HEK293 (cell line): ENCODE measurements at regions not wholly inside any gene's neighbourhood (a gene's known extent, or its start where the extent isn't known, plus 50 kb on each side); places are given as distances from the start of the nearest gene placed in this dataset.

Experiments
- CTCF ChIA-PET: fragments of 350-600 bp; formaldehyde crosslinking; extraction: SDS; loops from one replicate; lab custom pipeline; 2021; ENCODE audit warnings: antibody characterized with exemption; lab: Yijun Ruan, JAX
- POLR2A ChIA-PET: fragments of 300-600 bp; formaldehyde crosslinking; extraction: SDS; loops from one replicate; lab custom pipeline; 2020; ENCODE audit warnings: antibody characterized with exemption, inconsistent platforms; lab: Yijun Ruan, JAX
- H3K27ac ChIP-seq: fragments of 200-500 bp; sonication (Bioruptor generic); 2 replicates; pipeline ENCODE4 v1.5.1; 2014; ENCODE audit warnings: low read depth, low read length, control low read depth, inconsistent platforms; ENCODE audit errors: extremely low read depth
- H3K36me3 ChIP-seq, 2 experiments: fragments of 200-500 bp in 1 of 2; sonication (Bioruptor generic) in 1 of 2; 1 replicate in 1 of 2; 2 replicates in 1 of 2; pipeline ENCODE4 v1.5.1; 2014 to 2017; ENCODE audit warnings: inconsistent platforms in 2 of 2, low read length in 2 of 2; ENCODE audit not compliant: control insufficient read depth in 2 of 2, insufficient read depth in 1 of 2
- H3K4me1 ChIP-seq: fragments of 200-500 bp; sonication (Bioruptor generic); 2 replicates; pipeline ENCODE4 v1.5.1; 2014; ENCODE audit warnings: mild to moderate bottlenecking, low read length, inconsistent platforms; ENCODE audit not compliant: control insufficient read depth, insufficient read depth
- H3K4me3 ChIP-seq: 2 replicates; pipeline ENCODE4 v1.5.1; 2011; ENCODE audit warnings: low read depth, mild to moderate bottlenecking, control low read depth, low read length, moderate library complexity
- H3K9me3 ChIP-seq: fragments of 200-500 bp; sonication (Bioruptor generic); 2 replicates; pipeline ENCODE4 v1.5.1; 2014; ENCODE audit warnings: low read depth, low read length, inconsistent platforms; ENCODE audit not compliant: control insufficient read depth, insufficient read depth
- BCL11A ChIP-seq: fragments of 450-650 bp; formaldehyde crosslinking; IDR thresholded peaks from 2 replicates; pipeline ENCODE4 v1.5.1; 2016; ENCODE audit warnings: low read depth, missing biosample characterization, missing genetic modification characterization
- HOXA7 ChIP-seq: sonication (generic); formaldehyde crosslinking; IDR thresholded peaks from 2 replicates; pipeline ENCODE4 v1.8.1; 2022; ENCODE audit warnings: missing genetic modification reagents, borderline replicate concordance
- KLF16 ChIP-seq: fragments of 450-650 bp; formaldehyde crosslinking; IDR thresholded peaks from 2 replicates; pipeline ENCODE4 v1.5.1; 2017; ENCODE audit warnings: missing biosample characterization, missing genetic modification characterization
- SCRT2 ChIP-seq: fragments of 450-650 bp; formaldehyde crosslinking; IDR thresholded peaks from 2 replicates; pipeline ENCODE4 v1.5.1; 2016; ENCODE audit warnings: missing biosample characterization, missing genetic modification characterization
- ZBTB1 ChIP-seq: fragments of 450-650 bp; formaldehyde crosslinking; IDR thresholded peaks from 2 replicates; pipeline ENCODE4 v1.5.1; 2016; ENCODE audit warnings: missing biosample characterization, missing genetic modification characterization
- ZBTB20 ChIP-seq: fragments of 450-650 bp; formaldehyde crosslinking; IDR thresholded peaks from 2 replicates; pipeline ENCODE4 v1.5.1; 2016; ENCODE audit warnings: missing biosample characterization, missing genetic modification characterization
- ZBTB7A ChIP-seq: fragments of 450-650 bp; formaldehyde crosslinking; IDR thresholded peaks from 2 replicates; pipeline ENCODE4 v1.5.1; 2016; ENCODE audit warnings: low read depth, missing biosample characterization, missing genetic modification characterization
- ZNF140 ChIP-seq: fragments of 450-650 bp; formaldehyde crosslinking; IDR thresholded peaks from 2 replicates; pipeline ENCODE4 v1.5.1; 2016; ENCODE audit warnings: missing biosample characterization, missing genetic modification characterization
- ZNF157 ChIP-seq: fragments of 450-650 bp; formaldehyde crosslinking; IDR thresholded peaks from 2 replicates; pipeline ENCODE4 v1.5.1; 2016; ENCODE audit warnings: missing biosample characterization, missing genetic modification characterization
- ZNF184 ChIP-seq: fragments of 450-650 bp; IDR thresholded peaks from 2 replicates; pipeline ENCODE4 v1.5.1; 2018; ENCODE audit warnings: missing biosample characterization, mild to moderate bottlenecking, missing genetic modification characterization
- ZNF24 ChIP-seq: fragments of 450-650 bp; formaldehyde crosslinking; IDR thresholded peaks from 2 replicates; pipeline ENCODE4 v1.5.1; 2016; ENCODE audit warnings: missing biosample characterization, missing genetic modification characterization
- ZNF404 ChIP-seq: fragments of 450-650 bp; formaldehyde crosslinking; IDR thresholded peaks from 2 replicates; pipeline ENCODE4 v1.5.1; 2017; ENCODE audit warnings: missing biosample characterization, missing genetic modification characterization
- ZNF416 ChIP-seq: fragments of 450-650 bp; formaldehyde crosslinking; IDR thresholded peaks from 2 replicates; pipeline ENCODE4 v1.5.1; 2016; ENCODE audit warnings: missing biosample characterization, missing genetic modification characterization
- ZNF426 ChIP-seq: fragments of 450-650 bp; formaldehyde crosslinking; IDR thresholded peaks from 2 replicates; pipeline ENCODE4 v1.5.1; 2017; ENCODE audit warnings: missing biosample characterization, missing genetic modification characterization, mild to moderate bottlenecking, inconsistent platforms, moderate library complexity
- ZNF514 ChIP-seq: fragments of 450-650 bp; formaldehyde crosslinking; IDR thresholded peaks from 2 replicates; pipeline ENCODE4 v1.5.1; 2016; ENCODE audit warnings: missing biosample characterization, missing genetic modification characterization
- ZNF544 ChIP-seq: fragments of 450-650 bp; formaldehyde crosslinking; IDR thresholded peaks from 2 replicates; pipeline ENCODE4 v1.5.0; 2017; ENCODE audit warnings: missing biosample characterization, missing genetic modification characterization
- ZNF561 ChIP-seq: fragments of 450-650 bp; IDR thresholded peaks from 2 replicates; pipeline ENCODE4 v1.5.1; 2018; ENCODE audit warnings: missing biosample characterization, missing genetic modification characterization, borderline replicate concordance
- ZNF571 ChIP-seq: fragments of 450-650 bp; formaldehyde crosslinking; IDR thresholded peaks from 2 replicates; pipeline ENCODE4 v1.5.0; 2017; ENCODE audit warnings: missing biosample characterization, missing genetic modification characterization
- ZNF600 ChIP-seq: fragments of 450-650 bp; formaldehyde crosslinking; IDR thresholded peaks from 2 replicates; pipeline ENCODE4 v1.5.1; 2016; ENCODE audit warnings: missing biosample characterization, missing genetic modification characterization
- ZNF624 ChIP-seq: fragments of 450-650 bp; formaldehyde crosslinking; IDR thresholded peaks from 2 replicates; pipeline ENCODE4 v1.5.1; 2017; ENCODE audit warnings: missing biosample characterization, missing genetic modification characterization
- ZNF777 ChIP-seq: fragments of 450-650 bp; formaldehyde crosslinking; IDR thresholded peaks from 2 replicates; pipeline ENCODE4 v1.5.1; 2017; ENCODE audit warnings: missing biosample characterization, missing genetic modification characterization, borderline replicate concordance
- ZSCAN23 ChIP-seq: fragments of 450-650 bp; formaldehyde crosslinking; IDR thresholded peaks from 2 replicates; pipeline ENCODE4 v1.5.1; 2016; ENCODE audit warnings: missing biosample characterization, missing genetic modification characterization
- TF ChIP-seq, protein P1 (sequence below): fragments of 450-650 bp; IDR thresholded peaks from 2 replicates; pipeline ENCODE4 v1.5.1; 2018; ENCODE audit warnings: missing biosample characterization, mild to moderate bottlenecking, missing genetic modification characterization
- TF ChIP-seq, protein P2 (sequence below): fragments of 450-650 bp; formaldehyde crosslinking; IDR thresholded peaks from 2 replicates; pipeline ENCODE4 v1.5.1; 2016; ENCODE audit warnings: missing biosample characterization, missing genetic modification characterization
- TF ChIP-seq, protein P3 (sequence below): fragments of 450-650 bp; formaldehyde crosslinking; IDR thresholded peaks from 2 replicates; pipeline ENCODE4 v1.5.1; 2017; ENCODE audit warnings: missing biosample characterization, missing genetic modification characterization
- TF ChIP-seq, protein P4 (sequence below): IDR thresholded peaks from 2 replicates; pipeline ENCODE4 v1.6.1; 2011; ENCODE audit warnings: mild to moderate bottlenecking, low read depth, low read length, borderline replicate concordance

DNA sequence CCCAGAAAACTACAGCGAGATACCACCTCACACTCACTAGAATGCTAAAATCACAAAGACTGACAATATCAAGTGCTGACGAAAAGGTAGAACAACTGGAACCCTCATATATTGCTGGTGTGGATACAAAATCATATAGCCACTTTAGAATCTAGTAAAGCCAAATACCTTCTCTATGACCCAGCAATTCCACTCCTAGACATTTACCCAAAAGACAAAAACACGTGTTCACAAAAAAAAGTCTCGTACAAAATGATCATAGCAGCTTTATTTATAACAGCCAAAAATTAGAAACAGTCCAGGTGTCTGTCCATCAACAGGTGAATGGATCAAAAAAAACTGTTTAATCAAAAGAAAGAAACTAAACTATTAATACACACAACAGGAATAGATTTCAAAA, 126.6 kb downstream of the ZFP36L2 start:
- Histone ChIP-seq H3K36me3 (no peaks in the 10 kb centered on the region), H3K27ac (no peak overlapping the region), H3K4me3 (no peak overlapping the region), H3K4me1 (no peaks in the 10 kb centered on the region), H3K9me3 (no peaks in the 10 kb centered on the region)
- POLR2A ChIA-PET, result interaction anchor here (0.6 kb wide), 1 partner anchor 12 kb away, joined by 9 read pairs; no protein-coding TSS in a partner anchor
- CTCF ChIA-PET, result no interaction called here
- peak; percentile 93 for TF ChIP-seq ZNF140 (tag by site-specific recombination)
- TF ChIP-seq ZNF571, result no peak
- TF ChIP-seq BCL11A (tag by site-specific recombination), result no peak
- TF ChIP-seq SCRT2 (tag by site-specific recombination), result 0 out of 2 replicates have a peak, but pooled peaks have one; percentile 19
- TF ChIP-seq ZSCAN23 (tag by site-specific recombination), result no peak
- TF ChIP-seq, protein P1, sequence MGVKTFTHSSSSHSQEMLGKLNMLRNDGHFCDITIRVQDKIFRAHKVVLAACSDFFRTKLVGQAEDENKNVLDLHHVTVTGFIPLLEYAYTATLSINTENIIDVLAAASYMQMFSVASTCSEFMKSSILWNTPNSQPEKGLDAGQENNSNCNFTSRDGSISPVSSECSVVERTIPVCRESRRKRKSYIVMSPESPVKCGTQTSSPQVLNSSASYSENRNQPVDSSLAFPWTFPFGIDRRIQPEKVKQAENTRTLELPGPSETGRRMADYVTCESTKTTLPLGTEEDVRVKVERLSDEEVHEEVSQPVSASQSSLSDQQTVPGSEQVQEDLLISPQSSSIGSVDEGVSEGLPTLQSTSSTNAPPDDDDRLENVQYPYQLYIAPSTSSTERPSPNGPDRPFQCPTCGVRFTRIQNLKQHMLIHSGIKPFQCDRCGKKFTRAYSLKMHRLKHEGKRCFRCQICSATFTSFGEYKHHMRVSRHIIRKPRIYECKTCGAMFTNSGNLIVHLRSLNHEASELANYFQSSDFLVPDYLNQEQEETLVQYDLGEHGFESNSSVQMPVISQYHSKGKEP (tag by site-specific recombination), result no peak
- TF ChIP-seq ZNF624, result no peak
- TF ChIP-seq, protein P2, sequence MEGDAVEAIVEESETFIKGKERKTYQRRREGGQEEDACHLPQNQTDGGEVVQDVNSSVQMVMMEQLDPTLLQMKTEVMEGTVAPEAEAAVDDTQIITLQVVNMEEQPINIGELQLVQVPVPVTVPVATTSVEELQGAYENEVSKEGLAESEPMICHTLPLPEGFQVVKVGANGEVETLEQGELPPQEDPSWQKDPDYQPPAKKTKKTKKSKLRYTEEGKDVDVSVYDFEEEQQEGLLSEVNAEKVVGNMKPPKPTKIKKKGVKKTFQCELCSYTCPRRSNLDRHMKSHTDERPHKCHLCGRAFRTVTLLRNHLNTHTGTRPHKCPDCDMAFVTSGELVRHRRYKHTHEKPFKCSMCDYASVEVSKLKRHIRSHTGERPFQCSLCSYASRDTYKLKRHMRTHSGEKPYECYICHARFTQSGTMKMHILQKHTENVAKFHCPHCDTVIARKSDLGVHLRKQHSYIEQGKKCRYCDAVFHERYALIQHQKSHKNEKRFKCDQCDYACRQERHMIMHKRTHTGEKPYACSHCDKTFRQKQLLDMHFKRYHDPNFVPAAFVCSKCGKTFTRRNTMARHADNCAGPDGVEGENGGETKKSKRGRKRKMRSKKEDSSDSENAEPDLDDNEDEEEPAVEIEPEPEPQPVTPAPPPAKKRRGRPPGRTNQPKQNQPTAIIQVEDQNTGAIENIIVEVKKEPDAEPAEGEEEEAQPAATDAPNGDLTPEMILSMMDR (tag by site-specific recombination), result no peak
- TF ChIP-seq, protein P3, sequence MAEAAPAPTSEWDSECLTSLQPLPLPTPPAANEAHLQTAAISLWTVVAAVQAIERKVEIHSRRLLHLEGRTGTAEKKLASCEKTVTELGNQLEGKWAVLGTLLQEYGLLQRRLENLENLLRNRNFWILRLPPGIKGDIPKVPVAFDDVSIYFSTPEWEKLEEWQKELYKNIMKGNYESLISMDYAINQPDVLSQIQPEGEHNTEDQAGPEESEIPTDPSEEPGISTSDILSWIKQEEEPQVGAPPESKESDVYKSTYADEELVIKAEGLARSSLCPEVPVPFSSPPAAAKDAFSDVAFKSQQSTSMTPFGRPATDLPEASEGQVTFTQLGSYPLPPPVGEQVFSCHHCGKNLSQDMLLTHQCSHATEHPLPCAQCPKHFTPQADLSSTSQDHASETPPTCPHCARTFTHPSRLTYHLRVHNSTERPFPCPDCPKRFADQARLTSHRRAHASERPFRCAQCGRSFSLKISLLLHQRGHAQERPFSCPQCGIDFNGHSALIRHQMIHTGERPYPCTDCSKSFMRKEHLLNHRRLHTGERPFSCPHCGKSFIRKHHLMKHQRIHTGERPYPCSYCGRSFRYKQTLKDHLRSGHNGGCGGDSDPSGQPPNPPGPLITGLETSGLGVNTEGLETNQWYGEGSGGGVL, result no peak

DNA sequence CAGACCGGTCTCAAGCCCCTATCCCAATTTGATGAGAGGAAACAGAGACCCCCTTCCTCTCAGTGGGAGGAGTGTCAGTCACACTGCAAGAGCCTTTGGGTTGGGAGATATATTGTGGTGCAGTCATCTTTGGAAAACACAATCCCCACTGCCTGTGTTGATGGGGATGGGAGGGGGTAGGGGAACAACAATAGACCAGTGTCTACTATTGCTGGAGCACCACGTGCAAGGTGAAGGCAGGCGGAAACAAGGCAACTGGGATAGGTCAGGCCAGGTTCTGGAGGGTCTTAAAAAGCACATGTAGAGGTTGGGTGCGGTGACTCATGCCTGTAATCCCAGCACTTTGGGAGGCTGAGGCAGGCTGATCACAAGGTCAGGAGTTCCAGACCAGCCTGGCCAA, 127.9 kb downstream of the ZFP36L2 start:
- no peaks in the 10 kb centered on the region for H3K36me3 ChIP-seq
- POLR2A ChIA-PET, result interaction anchor here (0.7 kb wide), 1 partner anchor 1304 kb away, joined by 3 read pairs; no protein-coding TSS in a partner anchor
- no peaks in the 10 kb centered on the region for H3K9me3 ChIP-seq
- TF ChIP-seq ZBTB1 (tag by site-specific recombination) (no peak), ZNF544 (tag by site-specific recombination) (no peak), ZNF514 (tag by site-specific recombination) (no peak), ZNF184 (tag by site-specific recombination) (no peak), ZBTB7A (tag by site-specific recombination) (no peak), ZNF600 (tag by site-specific recombination) (no peak), ZBTB20 (tag by site-specific recombination) (no peak), ZNF624 (no peak), ZNF24 (tag by site-specific recombination) (no peak), HOXA7 (CRISPR knock-in tag) (no peak), KLF16 (no peak), ZNF157 (tag by site-specific recombination) (no peak), ZNF777 (tag by site-specific recombination) (no peak), ZNF416 (tag by site-specific recombination) (no peak), ZNF426 (tag by site-specific recombination) (no peak), ZNF404 (tag by site-specific recombination) (no peak), ZNF561 (no peak)
- TF ChIP-seq, protein P4, sequence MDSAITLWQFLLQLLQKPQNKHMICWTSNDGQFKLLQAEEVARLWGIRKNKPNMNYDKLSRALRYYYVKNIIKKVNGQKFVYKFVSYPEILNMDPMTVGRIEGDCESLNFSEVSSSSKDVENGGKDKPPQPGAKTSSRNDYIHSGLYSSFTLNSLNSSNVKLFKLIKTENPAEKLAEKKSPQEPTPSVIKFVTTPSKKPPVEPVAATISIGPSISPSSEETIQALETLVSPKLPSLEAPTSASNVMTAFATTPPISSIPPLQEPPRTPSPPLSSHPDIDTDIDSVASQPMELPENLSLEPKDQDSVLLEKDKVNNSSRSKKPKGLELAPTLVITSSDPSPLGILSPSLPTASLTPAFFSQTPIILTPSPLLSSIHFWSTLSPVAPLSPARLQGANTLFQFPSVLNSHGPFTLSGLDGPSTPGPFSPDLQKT, result no peak
- TF ChIP-seq, all 188 proteins: peak for 0
- CTCF ChIA-PET, result no interaction called here
- Histone ChIP-seq H3K4me3 (no peak overlapping the region), H3K4me1 (no peaks in the 10 kb centered on the region), H3K27ac (no peak overlapping the region)
